Osteocyte (in vitro differentiated cells): ENCODE measurements at regions not wholly inside any gene's neighbourhood (a gene's known extent, or its start where the extent isn't known, plus 50 kb on each side); places are given as distances from the start of the nearest gene placed in this dataset.
"Not testable (repeated sequence)": the region's sequence is repeated elsewhere in the genome, so short reads cannot be mapped to it uniquely, and the experiment has no call there.

Source experiments
- DNase-seq: peaks from one replicate; pipeline ENCODE4 v3.0.0; 2021; ENCODE audit warnings: mixed read lengths; ENCODE audit not compliant: unreplicated experiment; ENCODE audit errors: extremely low spot score
- H3K27ac Mint-ChIP-seq: one replicate; pipeline ENCODE4 v1.8.0; 2021; ENCODE audit warnings: mild to moderate bottlenecking, mixed read lengths; ENCODE audit not compliant: unreplicated experiment
- H3K27me3 Mint-ChIP-seq: one replicate; pipeline ENCODE4 v1.8.0; 2021; ENCODE audit warnings: mixed read lengths; ENCODE audit not compliant: unreplicated experiment
- H3K36me3 Mint-ChIP-seq: one replicate; pipeline ENCODE4 v1.8.0; 2021; ENCODE audit warnings: mixed read lengths; ENCODE audit not compliant: unreplicated experiment
- H3K4me1 Mint-ChIP-seq: one replicate; pipeline ENCODE4 v1.8.0; 2021; ENCODE audit warnings: mixed read lengths; ENCODE audit not compliant: unreplicated experiment
- H3K4me3 Mint-ChIP-seq: one replicate; pipeline ENCODE4 v1.8.0; 2021; ENCODE audit warnings: mild to moderate bottlenecking, moderate library complexity, mixed read lengths; ENCODE audit not compliant: unreplicated experiment
- H3K9me3 Mint-ChIP-seq: one replicate; pipeline ENCODE4 v1.8.0; 2021; ENCODE audit warnings: mixed read lengths; ENCODE audit not compliant: unreplicated experiment
- CTCF ChIP-seq: fragments of 200-600 bp; sonication (generic); IDR thresholded peaks from 2 replicates; pipeline ENCODE4 v1.5.0; 2021; ENCODE audit warnings: antibody characterized with exemption, mild to moderate bottlenecking, moderate library complexity

DNA sequence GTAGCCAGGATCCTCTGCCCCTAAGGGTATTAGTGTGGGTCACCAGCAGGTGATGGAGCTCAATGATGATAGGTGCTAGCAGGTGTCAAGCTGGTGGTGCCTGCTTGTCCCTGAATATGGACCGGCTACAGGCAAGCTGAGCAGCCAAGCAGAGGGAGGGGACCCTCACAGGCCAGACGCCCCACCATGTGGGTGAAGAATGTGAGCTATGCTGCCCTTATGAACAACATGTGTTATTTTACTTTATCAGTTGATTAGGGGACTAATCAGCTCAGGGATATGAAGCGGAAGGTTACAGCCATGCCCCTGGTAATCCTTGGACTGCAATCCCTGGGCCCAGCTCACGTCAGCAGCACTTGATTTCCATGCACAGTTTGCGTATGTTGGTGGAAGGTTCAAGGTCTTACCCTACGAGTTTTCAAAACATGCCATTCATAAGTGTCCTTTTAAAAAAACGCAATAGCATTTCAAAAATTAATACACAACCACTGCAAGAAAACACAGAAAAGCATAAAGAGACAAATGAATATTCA is 106.0 kb downstream of the CDC7 start:
- no peak for TF ChIP-seq CTCF
- Mint-ChIP-seq H3K36me3 (no peaks in the 10 kb centered on the region), H3K27ac (no peak overlapping the region), H3K9me3 (peaks cover 5% of the 10 kb centered on the region), H3K4me1 (peaks cover 26% of the 10 kb centered on the region), H3K4me3 (no peak overlapping the region), H3K27me3 (no peaks in the 10 kb centered on the region)
- no peak for DNase-seq

DNA sequence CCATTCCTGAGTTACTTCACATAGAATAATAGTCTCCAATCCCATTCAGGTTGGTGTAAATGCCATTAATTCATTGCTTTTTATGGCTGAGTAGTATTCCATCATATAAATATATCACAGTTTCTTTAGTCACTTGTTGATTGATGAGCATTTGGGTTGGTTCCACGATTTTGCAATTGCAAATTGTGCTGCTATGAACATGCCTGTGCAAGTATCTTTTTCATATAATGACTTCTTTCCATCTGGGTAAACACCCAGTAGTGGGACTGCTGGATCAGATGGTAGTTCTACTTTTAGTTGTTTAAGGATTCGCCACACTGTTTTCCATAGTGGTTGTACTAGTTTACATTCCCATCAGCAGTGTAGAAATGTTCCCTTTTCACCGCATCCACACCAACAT is 107.0 kb downstream of the CDC7 start:
- H3K36me3 Mint-ChIP-seq, H3K27ac Mint-ChIP-seq, DNase-seq, H3K4me3 Mint-ChIP-seq, H3K9me3 Mint-ChIP-seq, H3K27me3 Mint-ChIP-seq: not testable (repeated sequence)
- peaks cover 20% of the 10 kb centered on the region for H3K4me1 Mint-ChIP-seq

GRCh38 chr1:91608876-91609275 is 108.2 kb downstream of the CDC7 start:
- Mint-ChIP-seq H3K27ac (no peak overlapping the region), H3K27me3 (no peaks in the 10 kb centered on the region), H3K36me3 (no peaks in the 10 kb centered on the region), H3K9me3 (peaks cover 5% of the 10 kb centered on the region), H3K4me3 (no peak overlapping the region), H3K4me1 (peaks cover 27% of the 10 kb centered on the region)
- no peak for DNase-seq
- TF ChIP-seq CTCF: no peak

DNA sequence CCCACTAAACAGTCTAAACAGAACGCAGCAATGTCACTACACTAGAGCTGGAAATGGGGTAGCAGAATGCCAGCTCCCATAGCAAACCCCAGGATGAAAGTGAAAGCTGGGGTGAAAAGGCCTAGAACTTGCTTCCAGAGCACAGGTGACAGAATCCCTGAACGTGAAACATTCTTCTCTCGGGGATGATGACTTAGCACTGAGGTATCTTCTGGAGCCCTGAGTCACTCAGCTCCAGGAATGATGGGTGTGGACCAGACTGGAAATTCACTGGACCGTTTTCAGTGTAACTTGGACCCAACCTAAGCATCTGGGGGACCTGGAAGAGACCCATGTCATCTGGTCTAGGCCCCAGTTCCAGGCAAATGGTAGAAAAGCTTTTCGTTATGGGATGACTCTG is 108.9 kb downstream of the CDC7 start:
- no peaks in the 10 kb centered on the region for H3K36me3 Mint-ChIP-seq

DNA sequence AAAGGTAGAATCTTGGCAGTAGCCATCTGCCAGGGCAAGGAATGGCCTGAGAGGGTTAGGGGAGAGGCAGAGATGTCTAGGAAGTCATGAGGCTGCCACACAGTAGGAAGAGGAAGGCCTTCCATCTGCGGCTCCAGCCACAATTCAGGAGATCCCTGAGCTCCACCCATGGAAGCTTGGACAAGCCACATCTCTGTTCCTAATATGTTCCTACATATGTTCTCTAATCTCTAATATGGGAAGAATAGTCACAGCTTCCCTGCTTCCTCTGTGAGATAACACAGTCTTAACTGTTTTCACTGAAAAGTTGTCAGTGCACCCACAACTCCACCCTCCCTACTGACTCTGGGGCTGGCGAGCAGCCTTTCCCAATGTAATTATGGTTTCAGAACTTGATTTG is 109.5 kb downstream of the CDC7 start:
- Mint-ChIP-seq H3K9me3 (peaks cover 5% of the 10 kb centered on the region), H3K27ac (peak overlapping the region; percentile 14), H3K27me3 (no peaks in the 10 kb centered on the region), H3K36me3 (no peaks in the 10 kb centered on the region), H3K4me3 (no peak overlapping the region), H3K4me1 (peaks cover 22% of the 10 kb centered on the region)
- TF ChIP-seq CTCF: no peak
- no peak for DNase-seq

More for the DNA sequence above, 108.9 kb downstream of the CDC7 start:
- TF ChIP-seq CTCF: no peak
- no peak for DNase-seq
- H3K4me3 Mint-ChIP-seq: no peak overlapping the region
- H3K27ac Mint-ChIP-seq: no peak overlapping the region
- H3K4me1 Mint-ChIP-seq: peaks cover 25% of the 10 kb centered on the region
- H3K27me3 Mint-ChIP-seq: no peaks in the 10 kb centered on the region
- peaks cover 5% of the 10 kb centered on the region for H3K9me3 Mint-ChIP-seq

- no peak for DNase-seq
These were observed 110.1 kb downstream of the CDC7 start for GRCh38 chr1:91610789-91611188.

More at GRCh38 chr1:91610789-91611188, 110.1 kb downstream of the CDC7 start:
- Mint-ChIP-seq H3K4me1 (peaks cover 22% of the 10 kb centered on the region), H3K36me3 (no peaks in the 10 kb centered on the region), H3K27ac (no peak overlapping the region), H3K9me3 (peaks cover 5% of the 10 kb centered on the region), H3K27me3 (no peaks in the 10 kb centered on the region), H3K4me3 (no peak overlapping the region)
- no peak for TF ChIP-seq CTCF
